Astrocyte (in vitro differentiated cells and primary cell): ENCODE measurements at regions not wholly inside any gene's neighbourhood (a gene's known extent, or its start where the extent isn't known, plus 50 kb on each side); places are given as distances from the start of the nearest gene placed in this dataset.
"Not testable (repeated sequence)": the region's sequence is repeated elsewhere in the genome, so short reads cannot be mapped to it uniquely, and the experiment has no call there.

Source experiments
- DNase-seq: peaks from one replicate; pipeline ENCODE4 v3.0.0-alpha.2; 2010; ENCODE audit warnings: low read depth
- FAIRE-seq: peaks from 2 replicates; lab custom pipeline; 2011; peaks lifted over from hg19 to GRCh38; lab: Jason Lieb, UNC
- H2AFZ ChIP-seq: 2 replicates; pipeline ENCODE4 v1.6.0; 2012; ENCODE audit warnings: low read depth, low read length, inconsistent platforms
- H3K27ac ChIP-seq: 2 replicates; pipeline ENCODE4 v1.5.1; 2011; ENCODE audit warnings: low read depth, low read length, inconsistent platforms
- H3K27me3 ChIP-seq: 2 replicates; pipeline ENCODE4 v1.6.0; 2011; ENCODE audit warnings: low read length, inconsistent platforms; ENCODE audit not compliant: insufficient read depth
- H3K36me3 ChIP-seq: 2 replicates; pipeline ENCODE4 v1.5.1; 2011; ENCODE audit warnings: low read length, inconsistent platforms; ENCODE audit not compliant: insufficient read depth
- H3K4me1 ChIP-seq: 2 replicates; pipeline ENCODE4 v1.5.1; 2011; ENCODE audit warnings: low read length, inconsistent platforms; ENCODE audit not compliant: insufficient read depth
- H3K4me2 ChIP-seq: 2 replicates; pipeline ENCODE4 v1.6.0; 2012; ENCODE audit warnings: low read length, inconsistent platforms
- H3K4me3 ChIP-seq: 2 replicates; pipeline ENCODE4 v1.5.1; 2011; ENCODE audit warnings: low read depth, mild to moderate bottlenecking, low read length, inconsistent platforms; ENCODE audit not compliant: insufficient read depth
- H3K79me2 ChIP-seq: 2 replicates; pipeline ENCODE4 v1.6.0; 2012; ENCODE audit warnings: mild to moderate bottlenecking, low read length, inconsistent platforms; ENCODE audit not compliant: insufficient read depth
- H3K9ac ChIP-seq: 2 replicates; pipeline ENCODE4 v1.6.0; 2012; ENCODE audit warnings: mild to moderate bottlenecking, low read length, inconsistent platforms
- H3K9me3 ChIP-seq: 2 replicates; pipeline ENCODE4 v1.5.1; 2012; ENCODE audit warnings: low read depth, mild to moderate bottlenecking, low read length, inconsistent platforms; ENCODE audit not compliant: insufficient read depth
- H4K20me1 ChIP-seq: 2 replicates; pipeline ENCODE4 v1.6.0; 2012; ENCODE audit warnings: low read length, inconsistent platforms; ENCODE audit not compliant: insufficient read depth
- H3K27ac Mint-ChIP-seq: one replicate; pipeline ENCODE4 v1.8.0; 2021; ENCODE audit warnings: mild to moderate bottlenecking, mixed read lengths; ENCODE audit not compliant: unreplicated experiment
- H3K27me3 Mint-ChIP-seq: one replicate; pipeline ENCODE4 v1.8.0; 2021; ENCODE audit warnings: low read depth, mixed read lengths; ENCODE audit not compliant: unreplicated experiment
- H3K36me3 Mint-ChIP-seq: one replicate; pipeline ENCODE4 v1.8.0; 2021; ENCODE audit warnings: low read depth, mixed read lengths; ENCODE audit not compliant: unreplicated experiment
- H3K4me1 Mint-ChIP-seq: one replicate; pipeline ENCODE4 v1.8.0; 2021; ENCODE audit warnings: low read depth, mixed read lengths; ENCODE audit not compliant: unreplicated experiment
- H3K4me3 Mint-ChIP-seq: one replicate; pipeline ENCODE4 v1.8.0; 2021; ENCODE audit warnings: mild to moderate bottlenecking, moderate library complexity, mixed read lengths; ENCODE audit not compliant: unreplicated experiment
- H3K9me3 Mint-ChIP-seq: one replicate; pipeline ENCODE4 v1.8.0; 2021; ENCODE audit warnings: mild to moderate bottlenecking, mixed read lengths; ENCODE audit not compliant: unreplicated experiment
- CTCF ChIP-seq: IDR thresholded peaks from 2 replicates; pipeline ENCODE4 v1.5.1; 2011; ENCODE audit warnings: low read depth, mild to moderate bottlenecking, inconsistent platforms, low read length, moderate library complexity; ENCODE audit not compliant: insufficient read depth
- EZH2 ChIP-seq: IDR thresholded peaks from 2 replicates; pipeline ENCODE4 v1.6.1; 2012; ENCODE audit warnings: mild to moderate bottlenecking, low read length, inconsistent platforms; ENCODE audit not compliant: insufficient read depth

- H3K27ac Mint-ChIP-seq, H3K4me3 ChIP-seq, H3K36me3 Mint-ChIP-seq, H3K36me3 ChIP-seq, H2AFZ ChIP-seq, DNase-seq, H3K27me3 ChIP-seq, H3K4me1 ChIP-seq, H3K4me1 Mint-ChIP-seq, H3K9ac ChIP-seq, H3K9me3 Mint-ChIP-seq, H3K4me2 ChIP-seq, H3K27ac ChIP-seq, H3K79me2 ChIP-seq, H3K9me3 ChIP-seq, H4K20me1 ChIP-seq, H3K27me3 Mint-ChIP-seq, H3K4me3 Mint-ChIP-seq, FAIRE-seq: not testable (repeated sequence)
Observed at GRCh38 chr12:39699079-39699478, 79.5 kb upstream of the ABCD2 start.

DNA sequence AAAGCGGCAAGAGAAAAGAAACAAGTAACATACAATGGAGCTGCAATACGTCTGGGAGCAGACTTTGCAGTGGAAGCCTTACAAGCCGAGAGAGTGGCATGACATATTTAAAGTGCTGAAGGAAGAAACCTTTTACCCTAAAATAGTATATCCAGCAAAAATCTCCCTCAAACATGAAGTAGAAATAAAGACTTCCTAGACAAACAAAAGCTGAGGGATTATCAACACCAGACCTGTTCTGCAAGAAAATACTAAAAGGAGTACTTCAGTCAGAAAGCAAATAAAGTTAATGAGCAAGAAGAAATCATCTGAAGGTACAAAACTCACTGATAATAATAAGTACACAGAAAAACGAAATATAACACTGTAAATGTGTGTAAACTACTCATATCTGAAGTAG, 77.5 kb upstream of the ABCD2 start:
- no peaks in the 10 kb centered on the region for H3K36me3 Mint-ChIP-seq
- no peak overlapping the region for H3K4me2 ChIP-seq
- no peak overlapping the region for H2AFZ ChIP-seq
- H3K4me3 ChIP-seq: no peak overlapping the region
- H3K4me3 Mint-ChIP-seq: no peak overlapping the region
- no peaks in the 10 kb centered on the region for H4K20me1 ChIP-seq
- no peaks in the 10 kb centered on the region for H3K36me3 ChIP-seq
- H3K4me1 Mint-ChIP-seq: no peaks in the 10 kb centered on the region
- H3K9me3 ChIP-seq: no peaks in the 10 kb centered on the region
- no peak for DNase-seq
- H3K27ac ChIP-seq: no peak overlapping the region
- H3K79me2 ChIP-seq: no peaks in the 10 kb centered on the region
- H3K27me3 Mint-ChIP-seq: no peaks in the 10 kb centered on the region
- H3K27ac Mint-ChIP-seq: no peak overlapping the region
- TF ChIP-seq CTCF: no peak
- TF ChIP-seq EZH2: no peak
- no peaks in the 10 kb centered on the region for H3K27me3 ChIP-seq
- H3K9ac ChIP-seq: no peak overlapping the region
- no peaks in the 10 kb centered on the region for H3K4me1 ChIP-seq
- peaks cover 7% of the 10 kb centered on the region for H3K9me3 Mint-ChIP-seq
- no peak for FAIRE-seq

DNA sequence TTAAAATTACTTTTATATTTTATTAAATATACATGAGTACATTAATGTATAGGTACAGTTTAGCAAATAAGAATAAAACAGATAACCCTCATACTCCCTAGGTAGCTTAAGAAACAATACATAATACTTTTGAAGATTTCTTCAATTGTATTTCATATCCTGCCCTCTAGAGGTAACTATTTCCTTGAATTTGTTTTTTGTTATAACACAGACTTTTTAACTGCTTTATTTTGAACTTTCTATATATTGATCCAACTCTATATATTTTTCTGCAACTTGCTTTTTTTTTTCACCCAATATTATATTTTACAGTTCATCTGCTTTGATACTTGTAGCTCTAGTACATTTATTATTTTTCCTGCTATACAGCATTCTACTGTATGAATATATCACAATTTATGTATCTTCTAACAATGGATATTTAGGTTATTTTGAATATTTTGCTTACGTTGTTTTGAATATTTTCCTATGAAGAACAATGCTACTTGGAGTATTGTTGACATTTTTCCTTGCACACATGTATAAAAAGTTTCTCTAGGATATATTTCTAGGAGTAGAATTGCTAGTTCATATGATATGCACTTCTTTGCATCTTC, 72.8 kb upstream of the ABCD2 start:
- H3K9ac ChIP-seq: no peak overlapping the region

More for the DNA sequence above, 72.8 kb upstream of the ABCD2 start:
- no peaks in the 10 kb centered on the region for H3K4me1 Mint-ChIP-seq
- no peaks in the 10 kb centered on the region for H3K36me3 Mint-ChIP-seq
- peak; percentile 4 for DNase-seq
- no peaks in the 10 kb centered on the region for H3K79me2 ChIP-seq
- H3K27ac Mint-ChIP-seq: no peak overlapping the region
- TF ChIP-seq EZH2 (no peak), CTCF (peak; percentile 16)
- H3K36me3 ChIP-seq: no peaks in the 10 kb centered on the region
- H3K4me2 ChIP-seq: no peak overlapping the region
- no peaks in the 10 kb centered on the region for H4K20me1 ChIP-seq
- H3K4me3 ChIP-seq: no peak overlapping the region
- no peak overlapping the region for H3K27ac ChIP-seq
- H3K27me3 Mint-ChIP-seq: no peaks in the 10 kb centered on the region
- H3K4me1 ChIP-seq: no peaks in the 10 kb centered on the region
- no peak for FAIRE-seq
- no peaks in the 10 kb centered on the region for H3K9me3 ChIP-seq
- no peaks in the 10 kb centered on the region for H3K27me3 ChIP-seq
- H3K9me3 Mint-ChIP-seq: peaks cover 2% of the 10 kb centered on the region
- H2AFZ ChIP-seq: no peak overlapping the region
- no peak overlapping the region for H3K4me3 Mint-ChIP-seq
